DND-41 (cell line): ENCODE measurements at regions not wholly inside any gene's neighbourhood (a gene's known extent, or its start where the extent isn't known, plus 50 kb on each side); places are given as distances from the start of the nearest gene placed in this dataset.

Source experiments
- ATAC-seq: fragments of 200-7000 bp; cut with Tn5 transposase; 3 replicates; pipeline ENCODE4 v1.9.1; 2021; ENCODE audit warnings: low read depth; ENCODE audit not compliant: insufficient read depth
- DNase-seq: peaks from one replicate; pipeline ENCODE4 v3.0.0-alpha.2; 2020
- H2AFZ ChIP-seq: 2 replicates; pipeline ENCODE4 v1.6.0; 2012; ENCODE audit warnings: low read depth, low read length
- H3K27ac ChIP-seq: 2 replicates; pipeline ENCODE4 v1.5.1; 2012; ENCODE audit warnings: low read length, inconsistent platforms
- H3K27me3 ChIP-seq: fragments of 200-600 bp; sonication (generic); 2 replicates; pipeline ENCODE4 v1.6.0; 2012; ENCODE audit warnings: low read length, mild to moderate bottlenecking, inconsistent platforms; ENCODE audit not compliant: insufficient read depth, poor library complexity
- H3K36me3 ChIP-seq: 2 replicates; pipeline ENCODE4 v1.5.1; 2012; ENCODE audit warnings: low read length, inconsistent platforms; ENCODE audit not compliant: insufficient read depth
- H3K4me1 ChIP-seq: 2 replicates; pipeline ENCODE4 v1.5.1; 2012; ENCODE audit warnings: mild to moderate bottlenecking, low read length; ENCODE audit not compliant: insufficient read depth
- H3K4me2 ChIP-seq: 2 replicates; pipeline ENCODE4 v1.6.0; 2012; ENCODE audit warnings: mild to moderate bottlenecking, moderate library complexity, low read length, inconsistent platforms; ENCODE audit not compliant: insufficient read depth
- H3K4me3 ChIP-seq, 2 experiments: fragments of 200-600 bp in 1 of 2; shearing (Covaris generic) in 1 of 2; 2 replicates each; pipeline ENCODE4 v1.5.1; 2012 to 2016; ENCODE audit warnings: inconsistent platforms in 2 of 2, low read length in 2 of 2, mild to moderate bottlenecking in 2 of 2, low read depth in 1 of 2, moderate library complexity in 1 of 2
- H3K79me2 ChIP-seq: 2 replicates; pipeline ENCODE4 v1.6.0; 2012; ENCODE audit warnings: low read length, inconsistent platforms; ENCODE audit not compliant: insufficient read depth
- H3K9ac ChIP-seq: 2 replicates; pipeline ENCODE4 v1.6.0; 2012; ENCODE audit warnings: low read depth, mild to moderate bottlenecking, inconsistent platforms, low read length, moderate library complexity
- H3K9me3 ChIP-seq: 2 replicates; pipeline ENCODE4 v1.5.1; 2012; ENCODE audit warnings: low read length, moderate library complexity, mild to moderate bottlenecking, inconsistent platforms; ENCODE audit not compliant: insufficient read depth, severe bottlenecking
- H4K20me1 ChIP-seq: 2 replicates; pipeline ENCODE4 v1.6.0; 2012; ENCODE audit warnings: low read length; ENCODE audit not compliant: insufficient read depth
- CTCF ChIP-seq: IDR thresholded peaks from 2 replicates; pipeline ENCODE4 v1.5.1; 2012; ENCODE audit warnings: borderline replicate concordance, low read length, moderate library complexity, mild to moderate bottlenecking; ENCODE audit not compliant: poor library complexity, severe bottlenecking; ENCODE audit errors: extremely low read depth
- EZH2 ChIP-seq: IDR thresholded peaks from 3 replicates; pipeline ENCODE4 v1.6.1; 2012; ENCODE audit warnings: borderline replicate concordance, low read depth, mild to moderate bottlenecking, moderate library complexity, low read length, inconsistent platforms; ENCODE audit not compliant: severe bottlenecking

- ATAC-seq = no peak
- H3K9me3 ChIP-seq = no peaks in the 10 kb centered on the region
- no peak overlapping the region for H2AFZ ChIP-seq
- H3K4me1 ChIP-seq = peaks cover 5% of the 10 kb centered on the region; the same call in 1 of the 2 replicates
- H3K4me3 ChIP-seq = no peak overlapping the region
- no peak for DNase-seq
- H3K36me3 ChIP-seq = no peaks in the 10 kb centered on the region
- H3K4me2 ChIP-seq = no peak overlapping the region
- H3K9ac ChIP-seq = no peak overlapping the region
- H3K27ac ChIP-seq = no peak overlapping the region
- TF ChIP-seq CTCF (no peak), EZH2 (no peak)
- no peaks in the 10 kb centered on the region for H3K79me2 ChIP-seq
- no peaks in the 10 kb centered on the region for H4K20me1 ChIP-seq
- H3K27me3 ChIP-seq = no peaks in the 10 kb centered on the region
These were observed 621.3 kb upstream of the ZNF608 start for GRCh38 chr5:125367702-125368101.

- H2AFZ ChIP-seq = no peak overlapping the region
- no peak overlapping the region for H3K4me2 ChIP-seq
- DNase-seq (no peak), ATAC-seq (no peak)
- no peak for TF ChIP-seq EZH2
- TF ChIP-seq CTCF = no peak
- H3K9me3 ChIP-seq = no peaks in the 10 kb centered on the region
- H4K20me1 ChIP-seq = no peaks in the 10 kb centered on the region
- no peak overlapping the region for H3K27ac ChIP-seq
- H3K36me3 ChIP-seq = no peaks in the 10 kb centered on the region
- no peaks in the 10 kb centered on the region for H3K79me2 ChIP-seq
- no peak overlapping the region for H3K4me3 ChIP-seq
- H3K4me1 ChIP-seq = peaks cover 12% of the 10 kb centered on the region
- no peak overlapping the region for H3K9ac ChIP-seq
- H3K27me3 ChIP-seq = no peaks in the 10 kb centered on the region
These were observed 624.2 kb upstream of the ZNF608 start for GRCh38 chr5:125370461-125371205.

- Histone ChIP-seq H3K27ac (no peak overlapping the region), H3K79me2 (no peaks in the 10 kb centered on the region), H3K4me3 (no peak overlapping the region), H4K20me1 (no peaks in the 10 kb centered on the region), H3K4me1 (peaks cover 12% of the 10 kb centered on the region), H3K9me3 (no peaks in the 10 kb centered on the region), H3K4me2 (no peak overlapping the region), H2AFZ (no peak overlapping the region), H3K9ac (no peak overlapping the region), H3K27me3 (no peaks in the 10 kb centered on the region), H3K36me3 (no peaks in the 10 kb centered on the region)
- ATAC-seq (peak; percentile 74), DNase-seq (no peak)
- TF ChIP-seq EZH2 (no peak), CTCF (no peak)
These were observed 626.5 kb upstream of the ZNF608 start for GRCh38 chr5:125372694-125373631.
